ENCODE measurements at regions not wholly inside any gene's neighbourhood (a gene's known extent, or its start where the extent isn't known, plus 50 kb on each side); places are given as distances from the start of the nearest gene placed in this dataset.

DNA sequence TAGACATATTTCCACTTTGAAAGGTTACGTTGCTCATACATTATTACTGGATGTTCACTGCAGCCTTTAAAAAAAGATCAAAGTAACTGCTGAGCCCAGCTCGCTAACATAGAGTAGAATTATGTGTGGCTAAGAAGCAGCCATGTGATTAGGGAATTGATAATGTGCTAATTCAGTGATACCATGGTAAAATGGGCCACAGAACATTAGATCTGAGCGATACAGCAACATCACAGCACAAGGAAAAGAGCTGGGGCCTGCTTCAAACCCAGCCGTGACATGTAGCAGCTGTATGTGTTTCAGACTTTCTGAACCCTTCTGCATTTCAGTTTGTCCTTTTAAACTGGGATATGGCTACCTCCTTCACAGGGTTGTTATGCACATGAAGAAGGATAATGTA, 92.3 kb upstream of the LMNTD1 start:
- TF ChIP-seq, protein P1, sequence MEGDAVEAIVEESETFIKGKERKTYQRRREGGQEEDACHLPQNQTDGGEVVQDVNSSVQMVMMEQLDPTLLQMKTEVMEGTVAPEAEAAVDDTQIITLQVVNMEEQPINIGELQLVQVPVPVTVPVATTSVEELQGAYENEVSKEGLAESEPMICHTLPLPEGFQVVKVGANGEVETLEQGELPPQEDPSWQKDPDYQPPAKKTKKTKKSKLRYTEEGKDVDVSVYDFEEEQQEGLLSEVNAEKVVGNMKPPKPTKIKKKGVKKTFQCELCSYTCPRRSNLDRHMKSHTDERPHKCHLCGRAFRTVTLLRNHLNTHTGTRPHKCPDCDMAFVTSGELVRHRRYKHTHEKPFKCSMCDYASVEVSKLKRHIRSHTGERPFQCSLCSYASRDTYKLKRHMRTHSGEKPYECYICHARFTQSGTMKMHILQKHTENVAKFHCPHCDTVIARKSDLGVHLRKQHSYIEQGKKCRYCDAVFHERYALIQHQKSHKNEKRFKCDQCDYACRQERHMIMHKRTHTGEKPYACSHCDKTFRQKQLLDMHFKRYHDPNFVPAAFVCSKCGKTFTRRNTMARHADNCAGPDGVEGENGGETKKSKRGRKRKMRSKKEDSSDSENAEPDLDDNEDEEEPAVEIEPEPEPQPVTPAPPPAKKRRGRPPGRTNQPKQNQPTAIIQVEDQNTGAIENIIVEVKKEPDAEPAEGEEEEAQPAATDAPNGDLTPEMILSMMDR (IDR thresholded peaks at IDR 0.05): no peak
- TF ChIP-seq POLR2A (IDR thresholded peaks at IDR 0.05): no peak

All from adrenal gland (tissue), 5 donors.